RWPE2 (cell line): ENCODE measurements at regions not wholly inside any gene's neighbourhood (a gene's known extent, or its start where the extent isn't known, plus 50 kb on each side); places are given as distances from the start of the nearest gene placed in this dataset.

Experiments used
- ATAC-seq: fragments of 200-7000 bp; cut with Tn5 transposase; 3 replicates; pipeline ENCODE4 v1.9.1; 2021; ENCODE audit warnings: low read depth
- DNase-seq: peaks from one replicate; pipeline ENCODE4 v3.0.0-alpha.2; 2020; ENCODE audit warnings: low spot score
- H3K27ac ChIP-seq: fragments of 450-650 bp; 2 replicates; pipeline ENCODE4 v1.5.1; 2017; ENCODE audit warnings: mild to moderate bottlenecking; ENCODE audit not compliant: poor library complexity, severe bottlenecking
- H3K27me3 ChIP-seq: fragments of 250-450 bp; sonication (Bioruptor Pico); 2 replicates; pipeline ENCODE4 v1.5.1; 2021; ENCODE audit warnings: mild to moderate bottlenecking, moderate library complexity; ENCODE audit not compliant: insufficient read depth, poor library complexity, severe bottlenecking
- H3K36me3 ChIP-seq: fragments of 250-450 bp; sonication (Bioruptor Pico); 2 replicates; pipeline ENCODE4 v1.5.1; 2020; ENCODE audit warnings: low read depth, mild to moderate bottlenecking, moderate library complexity
- H3K4me1 ChIP-seq: fragments of 250-450 bp; sonication (Bioruptor Pico); 2 replicates; pipeline ENCODE4 v1.5.1; 2021; ENCODE audit warnings: mild to moderate bottlenecking, moderate library complexity; ENCODE audit not compliant: insufficient read depth, poor library complexity, severe bottlenecking
- H3K4me3 ChIP-seq: fragments of 250-450 bp; sonication (Bioruptor Pico); 2 replicates; pipeline ENCODE4 v1.5.1; 2021; ENCODE audit warnings: mild to moderate bottlenecking, moderate library complexity; ENCODE audit not compliant: severe bottlenecking
- H3K9me3 ChIP-seq: fragments of 250-450 bp; sonication (Bioruptor Pico); 2 replicates; pipeline ENCODE4 v1.5.1; 2021; ENCODE audit warnings: mild to moderate bottlenecking, moderate library complexity; ENCODE audit not compliant: severe bottlenecking
- CTCF ChIP-seq: fragments of 450-650 bp; IDR thresholded peaks from one replicate; pipeline ENCODE4 v1.5.1; 2017; ENCODE audit warnings: mild to moderate bottlenecking, moderate library complexity; ENCODE audit not compliant: poor library complexity, severe bottlenecking

- no peak for ATAC-seq
- no peak for TF ChIP-seq CTCF
These were observed 247.8 kb upstream of the ERCC4 start for GRCh38 chr16:13672196-13672595.

GRCh38 chr16:13680021-13680889 is 239.7 kb upstream of the ERCC4 start:
- no peak overlapping the region for H3K4me3 ChIP-seq
- no peak for ATAC-seq
- no peak overlapping the region for H3K27ac ChIP-seq
- no peak for TF ChIP-seq CTCF
- no peak for DNase-seq
- H3K4me1 ChIP-seq, result no peaks in the 10 kb centered on the region
- no peaks in the 10 kb centered on the region for H3K9me3 ChIP-seq
- no peaks in the 10 kb centered on the region for H3K36me3 ChIP-seq
- H3K27me3 ChIP-seq, result no peaks in the 10 kb centered on the region

More at GRCh38 chr16:13672196-13672595, 247.8 kb upstream of the ERCC4 start:
- H3K27ac ChIP-seq, result no peak overlapping the region
- no peak overlapping the region for H3K4me3 ChIP-seq
- H3K4me1 ChIP-seq, result no peaks in the 10 kb centered on the region
- DNase-seq, result no peak
- no peaks in the 10 kb centered on the region for H3K27me3 ChIP-seq
- H3K9me3 ChIP-seq, result no peaks in the 10 kb centered on the region
- no peaks in the 10 kb centered on the region for H3K36me3 ChIP-seq

GRCh38 chr16:13684819-13685563 is 235.0 kb upstream of the ERCC4 start:
- Histone ChIP-seq H3K4me3 (no peak overlapping the region), H3K36me3 (no peaks in the 10 kb centered on the region), H3K9me3 (no peaks in the 10 kb centered on the region), H3K27ac (no peak overlapping the region), H3K4me1 (no peaks in the 10 kb centered on the region), H3K27me3 (no peaks in the 10 kb centered on the region)
- DNase-seq, result no peak
- TF ChIP-seq CTCF, result no peak
- no peak for ATAC-seq

- H3K9me3 ChIP-seq, result peaks cover 8% of the 10 kb centered on the region
- H3K4me3 ChIP-seq, result no peak overlapping the region
- DNase-seq, result no peak
- H3K27me3 ChIP-seq, result no peaks in the 10 kb centered on the region
- no peak for TF ChIP-seq CTCF
- no peak for ATAC-seq
- no peaks in the 10 kb centered on the region for H3K4me1 ChIP-seq
- H3K36me3 ChIP-seq, result no peaks in the 10 kb centered on the region
- no peak overlapping the region for H3K27ac ChIP-seq
These were observed 223.9 kb upstream of the ERCC4 start for GRCh38 chr16:13696017-13696416.
